HG03095 (cell line): ENCODE measurements at regions not wholly inside any gene's neighbourhood (a gene's known extent, or its start where the extent isn't known, plus 50 kb on each side); places are given as distances from the start of the nearest gene placed in this dataset.

Experiments used
- ATAC-seq: cut with Tn5 transposase; IDR thresholded peaks from one replicate; pipeline ENCODE4 v1.9.1; 2021; ENCODE audit warnings: moderate library complexity; ENCODE audit not compliant: unreplicated experiment

- ATAC-seq: no peak
Measured at GRCh38 chr16:62676306-62676705, 640.1 kb upstream of the CDH8 start.

- no peak for ATAC-seq
Measured at GRCh38 chr16:62665269-62665668, 629.0 kb upstream of the CDH8 start.

GRCh38 chr16:62664566-62664965 lies 628.3 kb upstream of the CDH8 start:
- no peak for ATAC-seq

DNA sequence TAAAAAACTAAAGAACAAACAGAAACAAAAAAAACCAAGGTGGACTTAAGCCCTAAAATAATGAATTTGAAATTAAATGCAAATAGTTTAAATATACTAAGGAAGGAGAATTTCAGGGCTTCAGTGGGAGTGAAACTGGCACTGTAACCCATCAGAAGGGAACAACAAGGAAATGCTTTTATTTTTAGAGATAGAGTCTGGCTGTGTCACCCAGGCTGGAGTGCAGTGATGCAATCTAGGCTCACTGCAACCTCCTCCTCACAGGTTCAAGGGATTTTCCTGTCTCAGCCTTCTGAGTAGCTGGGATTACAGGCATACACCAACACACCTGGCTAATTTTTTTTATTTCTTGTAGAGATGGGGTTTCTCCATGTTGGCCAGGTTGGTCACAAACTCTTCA lies 625.2 kb upstream of the CDH8 start:
- no peak for ATAC-seq

DNA sequence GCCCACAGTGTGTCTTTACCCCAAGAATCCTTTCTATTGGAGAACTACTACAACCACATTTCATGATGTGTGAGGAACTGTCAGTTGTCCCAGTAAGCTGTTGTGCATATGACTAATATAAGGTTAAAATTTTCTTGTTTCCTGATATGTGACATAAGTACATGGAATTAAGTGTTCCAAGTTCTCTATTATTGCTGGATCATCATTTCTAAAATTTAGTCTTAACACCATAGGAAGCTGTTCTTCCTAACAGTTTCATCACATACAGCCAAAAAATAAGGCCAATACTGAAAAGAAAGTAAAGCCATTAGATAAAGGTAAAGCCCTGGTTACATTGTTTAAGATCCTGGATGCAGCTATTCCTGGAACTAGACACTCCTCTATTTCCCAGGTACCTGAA lies 620.9 kb upstream of the CDH8 start:
- ATAC-seq: no peak

GRCh38 chr16:62652441-62653120 lies 616.3 kb upstream of the CDH8 start:
- no peak for ATAC-seq

GRCh38 chr16:62648256-62648655 lies 612.0 kb upstream of the CDH8 start:
- ATAC-seq: no peak

- ATAC-seq: no peak
Measured at GRCh38 chr16:62644030-62644812, 608.0 kb upstream of the CDH8 start.

- ATAC-seq: no peak
Measured at GRCh38 chr16:62642677-62643076, 606.4 kb upstream of the CDH8 start.

DNA sequence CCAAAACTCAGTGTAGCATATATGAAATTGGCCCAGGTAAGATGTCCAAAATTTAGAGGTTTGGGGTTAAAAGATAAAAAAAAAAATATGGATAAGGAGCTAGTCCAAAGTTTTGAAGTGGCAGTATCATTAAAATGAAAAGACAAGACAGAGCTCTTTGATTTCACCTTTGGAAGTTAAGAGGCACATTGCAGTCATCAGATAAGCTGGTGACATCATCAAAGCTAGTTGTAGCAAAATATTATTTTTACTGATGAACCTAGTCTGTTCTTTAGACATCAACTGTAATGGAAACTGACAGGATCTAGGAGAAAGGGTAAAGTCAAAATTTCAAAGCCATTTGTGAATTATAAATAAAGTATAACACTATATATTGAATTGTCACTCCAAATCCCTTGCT lies 603.7 kb upstream of the CDH8 start:
- ATAC-seq: no peak

DNA sequence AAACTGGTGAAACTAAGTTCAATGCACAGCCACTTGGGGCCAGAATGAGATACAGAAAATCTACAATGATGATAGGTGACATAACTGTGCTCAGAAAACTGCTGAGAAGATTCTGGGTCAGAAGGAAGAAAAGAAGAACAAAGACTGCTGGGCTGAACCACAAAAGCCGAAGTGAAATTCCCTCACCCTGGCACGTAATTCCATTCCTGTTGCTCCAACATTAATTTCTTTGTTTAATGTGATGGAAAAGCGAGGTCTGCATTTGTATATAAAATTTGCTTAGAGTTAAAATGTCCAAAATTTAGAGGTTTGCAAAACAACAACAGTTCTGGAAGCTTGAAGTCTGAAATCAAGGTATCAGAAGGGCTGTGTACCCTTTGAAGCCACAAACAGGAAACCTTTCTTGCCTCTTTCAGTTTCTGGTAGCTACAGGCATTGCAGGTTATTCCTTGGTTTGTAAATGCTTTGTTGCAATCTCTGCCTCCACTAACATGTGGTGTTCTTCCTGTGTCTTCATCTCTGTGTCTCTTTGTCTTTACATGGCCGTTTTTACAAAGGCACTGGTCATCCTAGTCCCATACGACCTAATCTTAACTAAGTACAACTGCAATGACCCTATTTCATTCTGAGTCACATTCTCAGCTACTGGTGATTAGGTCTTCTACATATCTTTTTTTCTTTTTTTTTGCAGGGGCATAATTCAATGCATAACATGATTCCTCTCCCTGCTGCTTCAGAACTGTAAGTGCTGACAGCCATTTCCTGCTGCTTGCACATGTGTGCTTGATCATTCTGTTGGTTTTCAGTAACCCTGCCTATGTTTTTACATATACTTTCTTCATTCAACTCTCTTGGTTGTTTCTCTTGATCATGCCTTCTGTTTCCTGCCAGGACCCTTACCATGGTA lies 603.0 kb upstream of the CDH8 start:
- peak; percentile 81 for ATAC-seq

- no peak for ATAC-seq
Measured at GRCh38 chr16:62638324-62638911, 602.2 kb upstream of the CDH8 start.

- ATAC-seq: no peak
Measured at GRCh38 chr16:62625326-62625725, 589.1 kb upstream of the CDH8 start.

GRCh38 chr16:62620275-62620674 lies 584.0 kb upstream of the CDH8 start:
- ATAC-seq: no peak

DNA sequence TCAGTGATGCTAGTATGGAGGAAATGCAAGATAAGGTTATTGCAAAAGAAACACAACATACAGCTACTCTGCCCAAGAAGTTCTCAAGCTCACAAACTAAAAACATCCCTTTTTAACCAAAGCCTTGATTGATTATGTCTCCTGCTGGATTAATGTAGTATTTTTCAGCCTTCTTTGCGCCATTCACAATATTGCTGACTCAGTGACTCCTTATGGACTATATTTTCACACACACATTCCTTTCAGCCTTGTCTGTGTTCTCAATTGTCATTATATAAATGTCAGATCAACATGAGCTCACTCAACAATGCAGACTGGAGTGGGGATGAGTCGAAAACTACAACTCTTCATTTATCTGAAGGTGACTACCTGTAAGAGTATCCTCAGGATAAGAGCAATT lies 579.3 kb upstream of the CDH8 start:
- no peak for ATAC-seq

DNA sequence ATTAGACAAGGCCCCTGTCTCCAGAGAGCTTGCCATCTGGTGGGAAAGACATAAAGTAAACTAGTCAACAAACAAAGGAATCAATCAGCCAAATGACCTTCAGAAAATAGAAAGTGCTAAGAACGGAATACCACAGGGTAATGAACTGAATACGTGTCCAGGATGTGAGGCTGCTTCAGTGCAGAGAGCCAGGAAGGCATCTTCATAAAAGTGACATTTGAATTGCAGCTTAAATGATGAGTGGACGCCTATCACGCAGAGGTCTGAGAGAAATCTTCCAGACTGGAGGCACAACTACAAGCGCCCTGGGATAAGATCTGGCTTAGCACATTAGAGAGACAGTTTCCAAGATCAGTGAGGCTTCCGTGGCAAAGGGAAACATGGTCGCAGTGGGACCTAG lies 574.1 kb upstream of the CDH8 start:
- no peak for ATAC-seq

DNA sequence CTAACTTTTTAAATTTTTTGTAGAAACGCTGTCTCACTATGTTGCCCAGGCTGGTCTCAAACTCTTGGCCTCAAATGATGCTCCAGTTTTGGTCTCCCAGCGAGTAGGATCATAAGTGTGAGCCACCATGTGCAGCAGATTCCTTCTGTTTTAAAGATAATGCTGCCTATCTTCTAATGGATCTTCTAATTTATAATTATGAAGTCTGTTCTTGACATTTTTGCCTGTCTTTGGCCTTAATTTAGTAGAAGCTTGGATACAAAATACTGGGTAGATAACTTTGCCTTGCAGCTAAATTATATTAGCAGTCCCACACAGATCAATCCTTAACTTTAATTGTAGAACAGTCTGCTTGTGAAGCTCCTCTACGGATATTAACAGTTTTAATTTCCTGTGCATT lies 566.6 kb upstream of the CDH8 start:
- no peak for ATAC-seq

- no peak for ATAC-seq
Measured at GRCh38 chr16:62597875-62598274, 561.6 kb upstream of the CDH8 start.

DNA sequence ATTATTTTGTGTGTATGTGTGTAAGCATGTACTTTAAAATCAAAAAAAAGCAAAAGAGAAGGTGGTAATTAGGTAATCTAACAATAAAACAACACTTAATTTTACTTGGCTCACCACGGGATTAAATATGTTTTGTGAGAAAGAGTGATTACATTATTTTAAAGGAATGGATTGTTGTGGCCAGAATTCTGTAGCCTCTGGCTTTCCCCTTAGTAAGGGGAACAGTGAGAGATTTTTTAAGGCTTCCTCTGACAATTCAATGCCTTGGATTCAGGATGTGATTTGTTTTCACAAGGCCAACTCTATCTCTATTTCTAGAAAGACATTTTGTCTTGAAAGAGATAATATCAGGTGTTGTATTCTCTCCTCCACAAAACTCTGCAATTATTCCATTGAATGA lies 560.3 kb upstream of the CDH8 start:
- no peak for ATAC-seq

- ATAC-seq: no peak
Measured at GRCh38 chr16:62596125-62596524, 559.9 kb upstream of the CDH8 start.

GRCh38 chr16:62586128-62586862 lies 550.1 kb upstream of the CDH8 start:
- no peak for ATAC-seq
